SHP77 treated with DMSO at 0.1 percent for 48 hours (cell line): ENCODE measurements at regions not wholly inside any gene's neighbourhood (a gene's known extent, or its start where the extent isn't known, plus 50 kb on each side); places are given as distances from the start of the nearest gene placed in this dataset.

Experiments used
- DNase-seq: peaks from one replicate; lab custom pipeline; 2025; lab: John Stamatoyannopoulos, UW

DNA sequence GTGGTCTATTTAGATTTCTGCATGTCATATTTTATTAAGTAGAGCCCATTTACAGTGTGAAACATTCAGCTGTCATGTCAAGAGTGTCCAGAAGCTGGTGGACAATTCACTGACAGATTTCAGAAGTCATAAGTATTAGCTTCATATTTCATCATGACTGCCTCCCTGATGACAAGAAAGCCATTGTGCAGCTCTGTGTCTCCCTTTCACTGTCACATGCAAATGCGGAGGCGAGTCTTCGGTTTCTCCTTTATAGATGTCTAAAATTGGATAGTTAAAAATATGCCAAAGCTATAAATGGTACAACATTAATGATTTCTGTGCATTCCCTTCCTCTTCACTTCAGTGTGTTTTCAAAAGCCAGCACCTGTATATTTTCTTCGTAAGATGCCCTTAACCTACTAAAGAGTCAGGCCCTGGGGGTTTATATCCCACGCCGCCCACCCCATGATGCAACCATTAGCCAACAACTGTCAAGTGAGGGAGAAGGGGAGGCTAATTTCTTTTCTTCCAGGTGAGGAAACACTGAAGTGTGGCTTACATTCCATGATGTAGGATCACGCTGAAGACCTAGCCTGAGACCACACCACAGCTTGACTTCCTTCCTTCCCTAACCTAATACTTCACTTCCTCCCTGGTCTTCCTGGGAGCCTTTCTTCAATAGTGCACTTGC lies 99.6 kb upstream of the DDX18 start:
- no peak for DNase-seq

DNA sequence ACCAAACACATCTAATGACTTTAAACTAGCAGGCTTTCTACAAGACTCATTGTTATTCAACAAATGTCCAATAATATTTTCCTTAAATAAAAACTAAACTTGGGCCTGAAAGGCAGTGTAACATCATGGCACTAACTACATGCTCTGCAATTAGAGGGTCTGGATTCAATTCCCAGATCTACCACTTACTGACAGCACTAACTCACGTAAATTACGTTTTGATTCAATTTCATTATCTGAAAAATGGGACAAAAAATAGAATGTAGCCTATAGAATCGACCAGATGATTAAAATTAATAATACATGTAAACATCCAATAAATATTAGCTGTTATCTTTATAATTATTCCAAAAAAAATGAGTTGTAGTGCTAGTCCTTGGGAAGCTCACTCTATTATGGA lies 98.0 kb upstream of the DDX18 start:
- DNase-seq = no peak

DNA sequence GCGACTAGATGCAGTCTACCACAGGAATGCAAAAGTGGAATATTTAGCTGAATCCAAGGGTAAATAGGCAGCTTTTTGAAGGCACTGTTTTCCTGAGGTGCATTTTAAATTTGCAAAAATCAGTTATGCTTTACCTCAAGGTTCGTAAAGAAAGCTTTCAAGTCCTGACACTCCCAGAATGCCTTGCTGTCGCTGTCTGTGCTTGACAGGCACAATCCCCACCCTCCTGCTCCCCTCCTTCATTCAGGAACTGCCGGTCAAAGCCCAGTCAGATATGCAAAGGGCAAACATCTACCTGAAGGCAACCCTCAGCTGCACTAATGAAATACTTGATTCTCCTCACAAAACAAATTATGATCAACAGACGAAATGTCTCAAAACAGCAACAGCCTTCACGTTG lies 97.4 kb upstream of the DDX18 start:
- DNase-seq = no peak

DNA sequence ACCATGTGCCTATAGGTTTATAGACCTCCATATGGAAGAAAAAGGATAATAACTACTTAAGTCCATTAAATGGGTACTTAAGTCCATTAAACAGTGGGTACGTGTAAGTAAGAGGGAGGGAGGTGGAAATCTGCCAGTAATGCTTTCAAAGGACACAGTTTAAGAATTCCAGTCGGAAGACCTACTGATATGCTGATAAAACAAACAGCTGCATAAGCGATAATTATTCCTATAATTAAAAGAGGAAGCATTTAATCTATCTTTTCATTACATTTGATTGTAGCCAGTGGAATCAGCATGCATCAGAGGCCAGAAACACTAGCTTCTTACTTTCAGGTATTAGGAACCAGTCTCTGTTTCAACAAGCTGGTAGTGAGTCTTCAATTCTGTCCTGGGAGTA lies 96.4 kb upstream of the DDX18 start:
- DNase-seq = no peak

DNA sequence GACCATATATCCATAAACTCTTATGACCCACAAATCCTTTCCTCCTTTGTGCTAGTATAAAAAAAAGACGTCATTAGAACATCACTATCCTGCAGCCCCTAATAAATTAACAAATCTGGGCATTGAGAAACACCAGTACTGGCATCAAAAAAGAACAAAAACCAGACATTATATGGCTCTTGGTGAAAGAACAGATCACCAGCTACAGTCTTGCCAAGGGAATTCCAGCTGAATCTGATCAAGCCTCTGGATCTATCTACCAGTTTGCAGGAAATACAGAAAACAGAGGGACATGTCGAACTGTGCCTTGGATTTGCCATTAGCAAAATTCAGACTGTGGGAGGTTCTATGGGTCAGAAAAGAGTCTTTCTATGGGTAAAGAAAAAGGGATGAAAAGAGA lies 93.7 kb upstream of the DDX18 start:
- no peak for DNase-seq

DNA sequence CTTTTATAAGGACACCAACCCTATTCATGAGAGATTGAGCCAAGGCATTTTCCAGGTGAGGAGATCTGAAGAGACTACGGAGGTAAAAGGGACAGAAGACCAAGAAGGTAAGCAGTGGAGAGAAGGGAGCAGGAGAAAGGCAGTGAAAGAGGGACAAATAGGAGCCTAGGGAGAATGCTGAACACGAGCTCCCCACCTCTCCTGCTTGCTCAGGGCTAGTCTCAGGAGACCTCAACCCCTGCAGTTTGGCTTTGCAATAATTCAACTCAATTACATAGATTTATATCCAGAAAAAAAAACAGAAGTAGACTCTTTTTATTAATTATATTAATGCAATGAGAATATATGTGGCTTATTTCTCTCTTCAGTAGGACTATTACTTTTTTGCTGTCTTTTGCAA lies 91.0 kb upstream of the DDX18 start:
- no peak for DNase-seq

DNA sequence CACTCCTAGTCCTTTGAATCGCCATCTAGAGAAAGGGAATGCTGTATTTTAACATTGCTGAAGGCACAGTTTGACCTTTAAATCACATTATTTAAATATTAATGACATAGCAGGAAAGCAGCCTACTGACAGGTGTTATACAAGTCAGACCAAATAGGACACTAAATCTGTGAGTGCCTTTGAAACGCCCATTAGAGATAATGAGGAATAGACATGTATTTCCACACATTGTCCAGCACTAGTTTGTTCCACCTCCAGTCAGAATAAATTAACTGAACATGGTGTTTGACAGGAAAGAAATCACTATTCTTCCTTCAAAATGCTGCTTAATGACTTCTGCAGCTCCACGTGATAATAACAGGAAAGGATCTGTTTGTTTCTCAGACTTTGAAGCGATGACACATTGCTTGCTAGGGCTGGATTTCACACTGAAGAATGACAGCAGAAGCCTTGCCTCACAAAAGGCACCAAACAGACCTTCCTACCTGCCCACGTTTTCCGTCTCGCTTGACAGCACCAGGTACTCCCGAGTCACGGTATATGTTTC lies 90.5 kb upstream of the DDX18 start:
- DNase-seq = no peak

DNA sequence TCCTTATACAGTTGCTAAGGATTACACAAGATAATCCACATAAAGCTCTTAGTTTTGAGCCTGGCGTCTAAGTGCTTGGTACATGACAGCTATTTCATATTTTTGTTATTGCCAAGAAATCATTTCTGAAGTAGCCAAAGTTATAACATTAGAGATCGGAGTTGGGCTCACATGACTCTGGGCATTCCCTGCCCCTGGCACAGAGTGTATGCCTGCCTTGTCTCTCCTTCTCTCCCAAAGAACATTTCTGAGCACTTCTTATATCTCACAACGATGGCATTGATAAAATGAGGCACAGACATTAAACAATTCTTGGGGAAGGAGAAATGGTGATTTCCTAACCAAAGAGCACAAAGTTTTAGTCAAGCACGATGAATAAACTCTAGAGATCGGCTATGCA lies 87.7 kb upstream of the DDX18 start:
- no peak for DNase-seq

DNA sequence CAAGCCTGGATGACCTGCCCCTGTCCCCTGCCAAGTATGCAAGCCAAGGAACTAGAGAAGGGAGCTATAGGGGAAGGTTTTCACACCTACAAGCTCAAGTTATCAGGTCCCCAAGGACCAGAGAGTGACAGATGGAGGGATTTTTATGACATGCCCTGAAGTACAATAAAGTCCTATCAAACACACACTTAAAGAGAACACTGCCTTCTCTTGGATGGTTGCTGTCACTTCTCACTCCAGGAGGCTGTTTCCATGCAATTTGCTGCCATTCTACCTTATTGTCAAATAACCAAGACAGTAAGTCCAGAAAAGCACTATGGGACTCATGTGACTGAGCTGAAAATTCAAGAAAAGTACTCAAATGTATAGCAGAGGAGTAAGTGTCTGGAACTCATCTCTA lies 76.6 kb upstream of the DDX18 start:
- DNase-seq = no peak

DNA sequence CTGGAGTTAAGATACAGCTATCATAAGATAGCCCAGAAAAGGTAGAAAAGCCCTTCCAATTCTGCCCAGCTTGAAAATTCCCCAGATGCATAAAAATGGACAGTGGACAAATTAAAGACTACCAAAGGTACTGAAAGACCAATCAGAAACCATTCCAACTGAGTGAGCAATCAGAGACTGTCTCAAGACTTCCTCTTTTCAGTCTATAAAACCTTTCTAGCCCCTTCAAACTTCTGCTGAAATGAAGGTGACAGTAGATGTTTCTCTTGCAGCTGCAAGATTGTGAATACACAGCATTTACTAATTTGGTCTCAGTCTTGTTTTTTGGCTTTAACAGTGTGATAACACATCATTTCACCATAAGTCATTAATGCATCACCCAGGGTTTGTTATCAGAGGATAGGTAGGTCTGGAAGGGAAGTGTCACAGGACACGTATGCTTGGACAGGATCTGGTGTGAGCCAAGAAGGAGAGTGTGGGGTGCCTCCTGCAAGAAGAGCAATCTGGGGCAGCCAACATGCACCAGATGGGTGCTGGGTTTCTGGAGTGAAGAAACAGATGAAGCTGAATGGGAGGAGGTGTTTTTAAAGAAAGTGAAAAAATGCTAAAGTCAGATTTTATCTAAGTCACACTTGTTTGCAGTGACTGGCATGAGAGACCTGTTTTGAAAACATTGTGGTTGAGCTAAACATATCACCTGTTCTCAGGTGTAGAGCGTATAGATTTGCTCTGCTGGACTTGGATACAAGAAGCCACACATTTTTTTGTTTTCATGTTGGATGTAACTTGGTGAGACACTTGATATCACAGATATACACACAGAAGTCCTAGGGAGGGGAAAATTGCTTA lies 75.3 kb upstream of the DDX18 start:
- DNase-seq = no peak

DNA sequence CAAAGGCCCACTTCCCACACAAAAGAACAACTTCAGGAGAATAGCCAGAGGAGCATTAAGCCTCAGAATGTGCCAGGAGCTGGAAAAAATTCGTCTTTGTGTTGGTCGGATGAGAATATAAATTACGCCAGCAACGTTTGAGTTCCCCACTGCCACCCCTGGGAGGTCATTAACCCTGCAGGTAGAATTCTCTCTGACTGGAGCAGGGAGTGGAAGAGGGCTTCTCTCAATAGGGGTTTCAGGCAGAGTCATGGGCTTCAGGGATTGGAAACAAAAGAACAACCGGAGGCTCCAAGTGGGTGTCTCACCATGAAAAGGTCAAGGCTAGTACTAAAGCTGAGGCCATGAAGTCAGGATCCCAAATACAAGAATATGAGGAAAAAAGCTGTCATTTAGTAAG lies 69.0 kb upstream of the DDX18 start:
- DNase-seq = no peak

DNA sequence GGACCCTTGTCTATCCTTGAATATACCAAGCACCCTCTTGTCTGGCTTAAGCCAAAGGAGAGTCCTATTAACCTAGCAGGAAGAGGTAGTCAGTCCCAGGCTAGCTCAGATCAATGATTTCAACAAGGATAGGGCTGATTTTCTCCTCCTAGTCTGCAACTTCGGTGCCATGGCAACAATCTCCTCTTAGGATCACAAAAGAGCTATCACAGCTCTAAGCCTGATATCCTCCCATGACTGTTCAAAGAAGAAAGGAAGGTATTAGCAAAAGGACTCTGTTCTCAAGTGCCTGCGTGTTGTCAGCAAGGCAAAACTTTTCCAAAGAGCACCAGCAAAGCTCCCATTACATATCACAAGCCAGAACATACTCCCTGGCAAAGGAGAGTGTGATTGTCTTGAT lies 58.7 kb upstream of the DDX18 start:
- DNase-seq = no peak

DNA sequence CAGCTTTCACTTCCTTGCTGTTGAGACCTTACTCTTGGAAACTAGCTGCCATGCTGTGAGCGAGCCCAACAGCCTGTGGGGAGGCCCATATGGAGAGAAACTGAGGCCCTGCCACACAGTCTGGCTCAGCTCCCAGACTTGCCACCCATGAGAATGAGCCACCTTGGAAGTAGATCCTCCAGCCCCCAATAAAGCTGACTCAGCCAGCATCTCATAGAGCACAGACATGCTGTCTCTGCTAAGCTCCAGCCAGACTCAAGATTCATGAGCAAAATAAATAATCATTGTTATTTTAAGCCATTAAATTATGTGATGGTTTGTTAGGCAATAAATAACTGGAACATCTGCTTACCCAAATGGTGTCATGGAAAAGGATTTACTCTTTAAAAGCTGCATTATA lies 53.6 kb upstream of the DDX18 start:
- no peak for DNase-seq

DNA sequence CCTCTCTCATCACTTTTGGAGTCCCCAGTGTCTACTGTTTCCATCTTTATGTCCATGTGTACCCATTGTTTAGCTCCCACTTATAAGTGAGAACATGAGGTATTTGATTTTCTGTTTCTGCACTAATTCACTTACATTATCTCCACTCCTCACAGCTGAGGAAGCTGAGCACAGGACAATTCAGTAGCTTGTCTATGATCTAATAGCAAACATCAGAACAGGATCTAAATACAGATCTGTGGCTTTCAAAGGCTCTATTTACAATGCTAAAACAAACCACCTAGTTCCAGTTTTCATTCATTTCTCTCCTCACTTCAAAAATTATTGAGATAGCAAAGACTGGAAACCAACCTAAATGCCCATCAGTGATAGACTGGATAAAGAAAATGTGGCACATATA lies 52.0 kb upstream of the DDX18 start:
- DNase-seq = no peak

DNA sequence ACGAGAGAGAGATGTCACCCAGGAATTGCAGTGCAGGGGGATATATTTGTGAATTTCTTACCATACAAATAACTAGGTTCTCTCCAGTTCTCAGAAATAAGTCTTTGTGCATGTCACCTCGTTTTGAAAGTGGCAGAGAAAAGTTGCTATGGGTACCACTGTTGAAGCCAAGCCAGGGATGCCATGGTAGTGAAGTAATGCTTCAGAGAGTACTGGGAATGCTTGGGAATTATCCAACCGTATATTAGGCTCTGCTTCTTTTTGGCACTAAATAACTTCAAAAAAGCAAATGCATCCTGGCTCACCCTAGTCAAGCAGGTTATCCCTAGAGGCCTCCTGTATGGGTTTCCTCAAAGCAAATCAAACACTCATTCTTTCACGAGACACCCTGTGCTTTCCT lies 50.7 kb upstream of the DDX18 start:
- no peak for DNase-seq
